ENCODE measurements at regions not wholly inside any gene's neighbourhood (a gene's known extent, or its start where the extent isn't known, plus 50 kb on each side); places are given as distances from the start of the nearest gene placed in this dataset.

DNA sequence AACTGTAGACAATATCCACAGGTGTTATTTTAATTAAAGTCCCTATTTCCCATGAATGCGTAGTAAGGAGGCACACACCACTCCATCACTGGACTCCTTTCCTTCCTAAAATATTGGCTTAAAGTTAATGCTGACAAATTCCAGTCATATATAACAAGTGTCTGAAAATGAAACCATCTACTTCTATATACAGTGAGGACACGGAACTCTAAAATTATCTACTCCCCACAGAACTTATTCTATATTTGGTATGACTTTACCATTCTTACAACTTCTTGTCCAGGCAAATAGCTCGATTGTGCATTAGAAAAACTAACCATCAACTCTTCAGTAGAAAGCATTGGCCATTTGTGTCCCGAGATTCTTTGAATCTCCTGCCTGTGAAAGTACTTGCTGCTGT, 1560.2 kb downstream of the EFNB2 start:
- Histone ChIP-seq H3K36me3 (ENCODE audit: control insufficient read depth, insufficient read depth, low read length) (no peaks in the 10 kb centered on the region), H3K27me3 (ENCODE audit: control insufficient read depth, insufficient read depth, low read length) (no peaks in the 10 kb centered on the region), H3K4me3 (ENCODE audit: low read depth, low read length) (no peak overlapping the region)
- DNase-seq (ENCODE audit: low read depth) = no peak
- TF ChIP-seq CTCF (IDR thresholded peaks at IDR 0.05; ENCODE audit: insufficient read depth, low read length, severe bottlenecking) = no peak
- no peak for FAIRE-seq

DNA sequence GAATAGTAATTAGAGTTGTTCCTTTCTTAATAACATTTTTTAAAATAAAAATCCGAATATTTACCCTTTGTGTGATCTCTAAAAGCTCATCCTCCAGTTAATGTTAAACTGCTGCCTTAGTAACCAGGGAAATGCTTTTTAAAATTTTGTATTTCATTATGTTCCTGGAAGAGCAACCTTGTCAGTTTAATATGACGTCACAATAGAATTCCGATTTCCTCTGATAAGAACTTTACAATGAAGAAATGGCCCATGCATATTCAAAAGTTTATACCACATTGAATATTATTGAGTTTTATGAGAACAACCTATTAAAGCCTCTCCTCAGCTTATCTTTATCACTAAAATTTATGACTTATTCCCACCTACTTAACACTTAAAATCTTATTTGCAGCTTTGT, 1566.6 kb downstream of the EFNB2 start:
- no peak for TF ChIP-seq CTCF (IDR thresholded peaks at IDR 0.05; ENCODE audit: insufficient read depth, low read length, severe bottlenecking)
- Histone ChIP-seq H3K36me3 (ENCODE audit: control insufficient read depth, insufficient read depth, low read length) (no peaks in the 10 kb centered on the region), H3K4me3 (ENCODE audit: low read depth, low read length) (no peak overlapping the region), H3K27me3 (ENCODE audit: control insufficient read depth, insufficient read depth, low read length) (no peaks in the 10 kb centered on the region)
- FAIRE-seq (no peak), DNase-seq (ENCODE audit: low read depth) (no peak)

DNA sequence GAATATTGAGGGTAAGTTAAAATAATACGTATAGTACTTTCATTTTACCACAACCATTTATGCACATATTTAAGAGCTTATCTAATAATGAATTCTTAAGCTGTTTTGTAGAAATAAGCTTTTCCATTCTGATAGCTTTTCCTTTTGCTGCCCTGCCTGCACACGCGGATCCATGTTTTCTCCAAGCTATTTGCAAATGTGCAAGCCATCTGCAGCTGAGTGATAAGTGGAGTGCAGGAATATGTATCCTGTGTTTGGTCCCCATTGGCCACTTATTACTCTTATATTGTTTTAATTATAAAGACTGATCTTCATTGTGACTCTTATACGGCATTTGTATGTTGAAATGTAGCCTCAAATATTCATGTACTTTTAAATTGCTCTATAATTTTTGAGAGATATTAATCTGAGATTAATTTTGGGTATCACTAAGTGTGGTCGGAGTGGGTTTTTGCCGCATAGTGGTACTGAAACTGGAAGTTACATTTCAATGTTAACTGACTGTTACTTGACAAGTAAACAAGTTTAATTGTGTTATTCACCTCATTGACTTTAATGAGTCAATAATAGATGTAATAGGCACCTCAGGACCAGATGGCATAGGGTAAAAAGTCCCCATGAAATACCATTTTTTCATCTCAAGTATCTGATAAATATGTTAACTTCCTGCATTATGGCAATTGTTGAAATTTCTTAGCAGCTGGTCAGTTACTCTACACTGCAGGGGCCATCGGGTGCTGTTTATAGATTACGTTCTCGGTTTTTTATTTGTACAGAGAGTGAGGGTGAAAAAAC, 1567.4 kb downstream of the EFNB2 start:
- Histone ChIP-seq H3K27me3 (ENCODE audit: control insufficient read depth, insufficient read depth, low read length) (no peaks in the 10 kb centered on the region), H3K36me3 (ENCODE audit: control insufficient read depth, insufficient read depth, low read length) (no peaks in the 10 kb centered on the region), H3K4me3 (ENCODE audit: low read depth, low read length) (no peak overlapping the region)
- no peak for FAIRE-seq
- TF ChIP-seq CTCF (IDR thresholded peaks at IDR 0.05; ENCODE audit: insufficient read depth, low read length, severe bottlenecking) = no peak
- no peak for DNase-seq (ENCODE audit: low read depth)

DNA sequence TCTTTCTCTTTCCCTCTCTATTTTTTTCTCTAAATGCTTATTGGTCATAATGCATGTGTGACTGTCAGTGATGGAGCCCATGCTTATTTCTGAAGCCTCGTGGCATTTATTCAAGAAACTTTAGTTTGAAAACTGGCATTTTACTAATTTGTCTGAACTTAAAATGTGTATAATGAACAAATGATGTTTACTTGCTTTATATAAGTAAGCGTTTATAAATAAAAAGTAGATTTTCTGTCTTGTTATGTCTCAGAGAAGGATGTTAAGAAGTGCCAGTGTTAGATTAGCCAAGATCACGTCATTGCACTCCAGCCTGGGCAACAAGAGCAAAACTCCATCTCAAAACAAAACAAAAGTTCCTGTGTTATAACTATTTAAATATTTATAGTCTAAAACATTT, 1568.1 kb downstream of the EFNB2 start:
- no peak overlapping the region for H3K4me3 ChIP-seq (ENCODE audit: low read depth, low read length)
- TF ChIP-seq CTCF (IDR thresholded peaks at IDR 0.05; ENCODE audit: insufficient read depth, low read length, severe bottlenecking) = no peak
- DNase-seq (ENCODE audit: low read depth) (no peak), FAIRE-seq (no peak)
- H3K27me3 ChIP-seq (ENCODE audit: control insufficient read depth, insufficient read depth, low read length) = no peaks in the 10 kb centered on the region
- no peaks in the 10 kb centered on the region for H3K36me3 ChIP-seq (ENCODE audit: control insufficient read depth, insufficient read depth, low read length)

DNA sequence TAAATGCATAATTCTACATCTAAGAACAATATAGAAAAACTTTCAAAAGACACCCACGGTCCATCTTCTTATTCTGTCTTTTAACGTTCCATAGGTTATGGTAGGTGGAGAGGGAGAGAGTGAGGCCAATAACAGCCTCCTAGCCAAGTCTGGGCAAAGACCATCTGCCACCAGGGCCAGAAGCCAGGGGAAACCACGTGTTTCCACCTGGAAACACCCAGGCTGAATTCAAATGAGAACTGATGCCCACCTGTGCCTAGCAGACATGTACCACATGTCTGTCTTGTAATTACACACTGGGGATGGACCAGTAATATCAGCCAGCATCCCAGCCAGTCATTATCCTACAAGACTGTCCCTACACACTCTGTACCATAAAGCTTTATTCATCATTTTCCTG, 1573.1 kb downstream of the EFNB2 start:
- FAIRE-seq (no peak), DNase-seq (ENCODE audit: low read depth) (no peak)
- no peak for TF ChIP-seq CTCF (IDR thresholded peaks at IDR 0.05; ENCODE audit: insufficient read depth, low read length, severe bottlenecking)
- Histone ChIP-seq H3K27me3 (ENCODE audit: control insufficient read depth, insufficient read depth, low read length) (no peaks in the 10 kb centered on the region), H3K36me3 (ENCODE audit: control insufficient read depth, insufficient read depth, low read length) (no peaks in the 10 kb centered on the region), H3K4me3 (ENCODE audit: low read depth, low read length) (no peak overlapping the region)

- no peak for FAIRE-seq
Observed at GRCh38 chr13:104961246-104961645, 1574.2 kb downstream of the EFNB2 start.

More at GRCh38 chr13:104961246-104961645, 1574.2 kb downstream of the EFNB2 start:
- H3K27me3 ChIP-seq (ENCODE audit: control insufficient read depth, insufficient read depth, low read length) = no peaks in the 10 kb centered on the region
- H3K4me3 ChIP-seq (ENCODE audit: low read depth, low read length) = no peak overlapping the region
- no peak for TF ChIP-seq CTCF (IDR thresholded peaks at IDR 0.05; ENCODE audit: insufficient read depth, low read length, severe bottlenecking)
- no peaks in the 10 kb centered on the region for H3K36me3 ChIP-seq (ENCODE audit: control insufficient read depth, insufficient read depth, low read length)
- DNase-seq (ENCODE audit: low read depth) = no peak
